Gastroesophageal sphincter (tissue), 3 donors: ENCODE measurements at regions not wholly inside any gene's neighbourhood (a gene's known extent, or its start where the extent isn't known, plus 50 kb on each side); places are given as distances from the start of the nearest gene placed in this dataset.

ENCODE experiments used
- EP300 ChIP-seq: sonication (generic); formaldehyde crosslinking; IDR thresholded peaks from one replicate; pipeline ENCODE4 v1.6.1; 2017; ENCODE audit warnings: antibody characterized with exemption, mild to moderate bottlenecking
- POLR2AphosphoS5 ChIP-seq: sonication (generic); formaldehyde crosslinking; IDR thresholded peaks from one replicate; pipeline ENCODE4 v1.6.1; 2017; ENCODE audit warnings: antibody characterized with exemption
- TF ChIP-seq, protein P1 (sequence below), 4 experiments: fragments of 200-600 bp in 2 of 4; fragments of 450-650 bp in 2 of 4; sonication (generic) in 1 of 4; IDR thresholded peaks; one replicate each; pipeline ENCODE4 v1.5.1; 2017 to 2019; ENCODE audit warnings: antibody characterized with exemption in 4 of 4, mild to moderate bottlenecking in 2 of 4, moderate library complexity in 2 of 4

- TF ChIP-seq POLR2AphosphoS5 (no peak), EP300 (no peak)
- TF ChIP-seq, protein P1, sequence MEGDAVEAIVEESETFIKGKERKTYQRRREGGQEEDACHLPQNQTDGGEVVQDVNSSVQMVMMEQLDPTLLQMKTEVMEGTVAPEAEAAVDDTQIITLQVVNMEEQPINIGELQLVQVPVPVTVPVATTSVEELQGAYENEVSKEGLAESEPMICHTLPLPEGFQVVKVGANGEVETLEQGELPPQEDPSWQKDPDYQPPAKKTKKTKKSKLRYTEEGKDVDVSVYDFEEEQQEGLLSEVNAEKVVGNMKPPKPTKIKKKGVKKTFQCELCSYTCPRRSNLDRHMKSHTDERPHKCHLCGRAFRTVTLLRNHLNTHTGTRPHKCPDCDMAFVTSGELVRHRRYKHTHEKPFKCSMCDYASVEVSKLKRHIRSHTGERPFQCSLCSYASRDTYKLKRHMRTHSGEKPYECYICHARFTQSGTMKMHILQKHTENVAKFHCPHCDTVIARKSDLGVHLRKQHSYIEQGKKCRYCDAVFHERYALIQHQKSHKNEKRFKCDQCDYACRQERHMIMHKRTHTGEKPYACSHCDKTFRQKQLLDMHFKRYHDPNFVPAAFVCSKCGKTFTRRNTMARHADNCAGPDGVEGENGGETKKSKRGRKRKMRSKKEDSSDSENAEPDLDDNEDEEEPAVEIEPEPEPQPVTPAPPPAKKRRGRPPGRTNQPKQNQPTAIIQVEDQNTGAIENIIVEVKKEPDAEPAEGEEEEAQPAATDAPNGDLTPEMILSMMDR (IDR thresholded peaks at IDR 0.05), result no peak
These were observed 949.6 kb upstream of the GOT2 start for GRCh38 chr16:59683709-59684108.
